Chondrocyte (in vitro differentiated cells): ENCODE measurements at regions not wholly inside any gene's neighbourhood (a gene's known extent, or its start where the extent isn't known, plus 50 kb on each side); places are given as distances from the start of the nearest gene placed in this dataset.
"Not testable (repeated sequence)": the region's sequence is repeated elsewhere in the genome, so short reads cannot be mapped to it uniquely, and the experiment has no call there.

Source experiments
- DNase-seq: peaks from one replicate; pipeline ENCODE4 v3.0.0; 2021; ENCODE audit warnings: mixed read lengths, low spot score
- H3K27ac Mint-ChIP-seq: one replicate; pipeline ENCODE4 v1.8.0; 2021; ENCODE audit warnings: mild to moderate bottlenecking, moderate library complexity, mixed read lengths; ENCODE audit not compliant: unreplicated experiment
- H3K27me3 Mint-ChIP-seq: 2 replicates; pipeline ENCODE4 v1.8.0; 2021; ENCODE audit warnings: low read depth, mixed read lengths
- H3K36me3 Mint-ChIP-seq: 2 replicates; pipeline ENCODE4 v1.8.0; 2021; ENCODE audit warnings: low read depth, mixed read lengths
- H3K4me1 Mint-ChIP-seq: 2 replicates; pipeline ENCODE4 v1.8.0; 2021; ENCODE audit warnings: low read depth, mild to moderate bottlenecking, mixed read lengths
- H3K4me3 Mint-ChIP-seq: one replicate; pipeline ENCODE4 v1.8.0; 2021; ENCODE audit warnings: mild to moderate bottlenecking, moderate library complexity, mixed read lengths; ENCODE audit not compliant: unreplicated experiment
- H3K9me3 Mint-ChIP-seq: 2 replicates; pipeline ENCODE4 v1.8.0; 2021; ENCODE audit warnings: low read depth, mixed read lengths
- TF ChIP-seq, protein P1 (sequence below): fragments of 200-600 bp; sonication (generic); IDR thresholded peaks from 2 replicates; pipeline ENCODE4 v1.5.0; 2021; ENCODE audit warnings: antibody characterized with exemption, mild to moderate bottlenecking, moderate library complexity

DNA sequence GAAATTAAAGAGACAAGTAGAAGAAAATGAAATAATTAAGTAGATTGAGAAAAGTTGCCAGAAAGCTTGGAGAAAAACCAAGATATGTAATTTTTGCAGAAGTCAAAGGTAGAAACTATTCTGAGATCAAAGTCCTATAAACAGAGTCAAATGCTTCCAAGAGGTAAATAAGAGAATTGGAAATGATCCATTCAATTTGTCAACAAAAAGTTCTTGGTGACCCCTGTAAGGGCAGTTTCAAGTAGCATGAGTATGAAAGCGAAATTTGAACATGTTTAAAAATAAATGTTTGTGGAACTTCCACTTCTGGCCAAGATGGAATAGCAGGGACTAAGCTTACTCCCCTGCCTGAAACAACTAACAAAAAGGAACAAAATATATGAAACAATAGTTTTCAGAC, 562.0 kb downstream of the SMARCA1 start:
- Mint-ChIP-seq H3K27me3 (no peaks in the 10 kb centered on the region), H3K27ac (no peak overlapping the region), H3K9me3 (peaks cover 11% of the 10 kb centered on the region), H3K4me3 (no peak overlapping the region), H3K4me1 (no peaks in the 10 kb centered on the region), H3K36me3 (no peaks in the 10 kb centered on the region)
- TF ChIP-seq, protein P1, sequence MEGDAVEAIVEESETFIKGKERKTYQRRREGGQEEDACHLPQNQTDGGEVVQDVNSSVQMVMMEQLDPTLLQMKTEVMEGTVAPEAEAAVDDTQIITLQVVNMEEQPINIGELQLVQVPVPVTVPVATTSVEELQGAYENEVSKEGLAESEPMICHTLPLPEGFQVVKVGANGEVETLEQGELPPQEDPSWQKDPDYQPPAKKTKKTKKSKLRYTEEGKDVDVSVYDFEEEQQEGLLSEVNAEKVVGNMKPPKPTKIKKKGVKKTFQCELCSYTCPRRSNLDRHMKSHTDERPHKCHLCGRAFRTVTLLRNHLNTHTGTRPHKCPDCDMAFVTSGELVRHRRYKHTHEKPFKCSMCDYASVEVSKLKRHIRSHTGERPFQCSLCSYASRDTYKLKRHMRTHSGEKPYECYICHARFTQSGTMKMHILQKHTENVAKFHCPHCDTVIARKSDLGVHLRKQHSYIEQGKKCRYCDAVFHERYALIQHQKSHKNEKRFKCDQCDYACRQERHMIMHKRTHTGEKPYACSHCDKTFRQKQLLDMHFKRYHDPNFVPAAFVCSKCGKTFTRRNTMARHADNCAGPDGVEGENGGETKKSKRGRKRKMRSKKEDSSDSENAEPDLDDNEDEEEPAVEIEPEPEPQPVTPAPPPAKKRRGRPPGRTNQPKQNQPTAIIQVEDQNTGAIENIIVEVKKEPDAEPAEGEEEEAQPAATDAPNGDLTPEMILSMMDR = no peak
- no peak for DNase-seq

DNA sequence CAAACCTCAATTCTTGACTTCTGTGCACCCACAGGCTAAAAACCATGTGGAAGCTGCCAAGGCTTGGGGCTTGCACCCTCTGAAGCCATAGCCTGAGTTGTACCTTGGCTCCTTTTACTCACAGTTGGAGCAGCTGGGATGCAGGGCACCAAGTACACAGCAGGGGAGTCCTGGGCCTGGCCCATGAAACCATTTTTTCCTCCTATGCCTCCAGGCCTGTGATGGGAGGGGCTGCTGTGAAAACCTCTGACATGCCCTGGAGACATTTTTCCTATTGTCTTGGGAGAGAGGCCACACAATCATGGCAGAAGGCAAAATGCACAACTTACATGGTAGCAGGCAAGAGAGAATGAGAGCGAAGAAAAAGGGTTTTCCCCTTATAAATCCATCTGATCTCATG, 568.6 kb downstream of the SMARCA1 start:
- H3K27me3 Mint-ChIP-seq, DNase-seq, H3K4me1 Mint-ChIP-seq, H3K36me3 Mint-ChIP-seq, H3K27ac Mint-ChIP-seq, H3K4me3 Mint-ChIP-seq: not testable (repeated sequence)
- H3K9me3 Mint-ChIP-seq = peaks cover 18% of the 10 kb centered on the region

DNA sequence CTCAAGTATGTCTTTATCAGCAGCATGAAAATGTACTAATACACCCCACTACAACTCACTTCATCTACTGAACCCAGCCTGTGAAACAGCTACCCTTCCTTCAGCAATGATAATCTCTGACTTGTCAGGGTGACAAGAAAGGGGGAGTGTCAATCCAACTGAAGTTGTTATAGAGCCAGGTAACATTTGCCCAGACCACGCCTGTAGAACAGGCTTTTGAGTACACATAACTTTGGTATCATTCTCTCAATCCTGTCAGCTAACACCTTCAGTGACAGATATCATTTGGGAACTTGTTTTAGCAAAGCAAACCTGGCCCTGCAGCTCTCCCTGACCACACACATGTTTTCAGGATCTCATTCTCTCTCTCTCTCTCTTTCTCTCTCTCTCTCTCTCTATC, 592.2 kb downstream of the SMARCA1 start:
- H3K36me3 Mint-ChIP-seq = no peaks in the 10 kb centered on the region

DNA sequence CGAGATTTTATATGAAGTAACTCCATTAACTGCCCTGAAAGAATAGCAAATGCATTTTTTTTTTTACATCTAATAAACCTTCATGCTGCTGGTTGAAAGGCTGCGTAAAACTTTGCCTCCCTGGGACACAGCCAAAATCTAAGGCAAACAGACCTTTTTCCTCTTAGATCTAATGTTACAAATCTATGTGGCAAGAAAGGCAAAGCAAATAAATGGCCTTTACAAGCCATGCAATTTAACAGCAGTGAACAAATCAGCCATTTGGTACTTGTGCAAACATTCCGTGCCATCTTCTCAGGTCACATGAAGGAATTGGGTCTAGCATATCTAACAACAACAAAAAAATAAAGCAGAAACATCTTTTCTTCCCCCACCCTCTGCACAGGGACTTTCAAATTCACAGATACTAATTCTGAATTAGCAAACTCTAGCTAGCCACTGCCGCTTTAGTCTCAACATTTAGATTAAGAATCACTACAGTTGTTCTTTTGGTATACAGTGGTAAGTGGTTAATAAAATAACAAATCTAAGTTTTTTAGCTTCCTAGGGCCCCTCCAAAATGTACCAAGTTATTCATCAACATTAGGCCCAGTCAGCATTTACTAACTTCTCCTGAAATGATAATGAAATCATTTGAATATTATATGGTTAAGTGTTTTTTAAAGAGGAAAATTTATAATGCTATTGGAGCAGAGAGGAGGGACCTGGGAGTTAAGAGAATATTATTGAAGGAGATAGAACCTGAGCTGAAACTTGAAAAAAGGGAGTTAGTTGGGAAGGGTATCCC, 593.8 kb downstream of the SMARCA1 start:
- no peak overlapping the region for H3K27ac Mint-ChIP-seq
- TF ChIP-seq, protein P1 = no peak
- H3K9me3 Mint-ChIP-seq = peaks cover 14% of the 10 kb centered on the region
- no peak for DNase-seq
- H3K4me1 Mint-ChIP-seq = no peaks in the 10 kb centered on the region
- H3K4me3 Mint-ChIP-seq = no peak overlapping the region
- H3K36me3 Mint-ChIP-seq = no peaks in the 10 kb centered on the region
- H3K27me3 Mint-ChIP-seq = no peaks in the 10 kb centered on the region

More for the DNA sequence above, 592.2 kb downstream of the SMARCA1 start:
- no peak overlapping the region for H3K27ac Mint-ChIP-seq
- peaks cover 21% of the 10 kb centered on the region for H3K9me3 Mint-ChIP-seq
- H3K27me3 Mint-ChIP-seq = no peaks in the 10 kb centered on the region
- TF ChIP-seq, protein P1 = no peak
- H3K4me3 Mint-ChIP-seq = no peak overlapping the region
- H3K4me1 Mint-ChIP-seq = no peaks in the 10 kb centered on the region
- no peak for DNase-seq

DNA sequence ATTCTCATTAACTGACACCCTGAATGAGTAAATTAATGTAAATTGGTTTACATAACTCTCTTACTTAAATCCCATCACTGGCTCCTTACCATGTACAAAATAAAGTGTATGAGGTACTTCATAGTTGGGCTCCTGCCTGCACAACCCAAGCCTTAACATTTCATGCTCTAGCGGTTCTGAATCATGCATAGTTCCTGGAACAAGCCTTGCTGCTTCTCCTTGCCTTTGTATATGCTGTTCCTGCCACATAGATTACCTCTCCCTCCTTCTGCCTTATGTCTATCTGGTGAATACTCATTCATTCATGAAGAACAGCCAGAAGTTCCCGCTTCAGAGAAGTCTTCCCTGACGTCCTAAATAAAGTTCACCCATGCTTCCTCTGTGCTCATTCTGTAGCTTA, 594.7 kb downstream of the SMARCA1 start:
- Mint-ChIP-seq H3K4me1 (no peaks in the 10 kb centered on the region), H3K9me3 (peaks cover 11% of the 10 kb centered on the region), H3K36me3 (no peaks in the 10 kb centered on the region), H3K4me3 (no peak overlapping the region), H3K27ac (no peak overlapping the region), H3K27me3 (no peaks in the 10 kb centered on the region)
- DNase-seq = no peak
- TF ChIP-seq, protein P1 = no peak

DNA sequence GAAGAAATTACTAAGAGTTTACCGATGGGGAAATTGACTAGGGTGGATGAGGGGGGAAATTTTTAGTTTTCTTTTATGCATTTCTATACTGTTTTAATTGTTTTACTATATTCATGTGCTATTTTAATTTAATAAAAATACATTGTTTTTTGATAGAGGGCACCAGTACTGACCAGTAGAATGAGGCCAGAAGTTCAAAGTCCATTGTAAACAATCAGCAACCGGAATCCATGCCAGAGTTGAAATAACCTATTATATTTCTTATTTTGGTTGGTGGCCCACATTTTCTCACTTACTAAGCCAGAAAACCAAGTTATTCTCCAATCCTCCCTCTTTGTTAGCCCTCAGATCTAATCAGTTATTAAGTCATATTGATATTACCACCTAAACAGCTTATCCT, 595.9 kb downstream of the SMARCA1 start:
- H3K27me3 Mint-ChIP-seq = no peaks in the 10 kb centered on the region
- H3K36me3 Mint-ChIP-seq = no peaks in the 10 kb centered on the region
- peaks cover 11% of the 10 kb centered on the region for H3K9me3 Mint-ChIP-seq
- no peak overlapping the region for H3K27ac Mint-ChIP-seq
- TF ChIP-seq, protein P1 = no peak
- no peak for DNase-seq
- no peaks in the 10 kb centered on the region for H3K4me1 Mint-ChIP-seq
- H3K4me3 Mint-ChIP-seq = no peak overlapping the region
